SJSA1 (cell line): ENCODE measurements at regions not wholly inside any gene's neighbourhood (a gene's known extent, or its start where the extent isn't known, plus 50 kb on each side); places are given as distances from the start of the nearest gene placed in this dataset.
"Not testable (repeated sequence)": the region's sequence is repeated elsewhere in the genome, so short reads cannot be mapped to it uniquely, and the experiment has no call there.

Experiments used
- DNase-seq, 2 experiments: peaks; one replicate each; pipeline ENCODE4 v3.0.0-alpha.2; 2015 to 2020; ENCODE audit warnings: low spot score in 2 of 2, low read depth in 1 of 2
- H3K27ac ChIP-seq: fragments of 250-450 bp; sonication (Bioruptor Pico); 2 replicates; pipeline ENCODE4 v1.5.1; 2020; ENCODE audit warnings: mild to moderate bottlenecking, moderate library complexity
- H3K27me3 ChIP-seq: fragments of 250-450 bp; sonication (Bioruptor Pico); replicated peaks from 2 replicates; pipeline ENCODE4 v1.5.1; 2020; ENCODE audit warnings: mild to moderate bottlenecking, moderate library complexity
- H3K36me3 ChIP-seq: fragments of 250-450 bp; sonication (Bioruptor Pico); 2 replicates; pipeline ENCODE4 v1.5.1; 2020; ENCODE audit warnings: mild to moderate bottlenecking
- H3K4me1 ChIP-seq: fragments of 250-450 bp; sonication (Bioruptor Pico); replicated peaks from 2 replicates; pipeline ENCODE4 v1.6.1; 2021; ENCODE audit warnings: mild to moderate bottlenecking
- H3K4me3 ChIP-seq: fragments of 250-450 bp; sonication (Bioruptor Pico); 2 replicates; pipeline ENCODE4 v1.5.1; 2020; ENCODE audit warnings: mild to moderate bottlenecking
- H3K9me3 ChIP-seq: fragments of 250-450 bp; sonication (Bioruptor Pico); replicated peaks from 2 replicates; pipeline ENCODE4 v1.5.1; 2020; ENCODE audit warnings: mild to moderate bottlenecking

- Histone ChIP-seq H3K4me1 (no peaks in the 10 kb centered on the region), H3K27ac (no peak overlapping the region), H3K4me3 (no peak overlapping the region), H3K27me3 (no peaks in the 10 kb centered on the region), H3K36me3 (no peaks in the 10 kb centered on the region), H3K9me3 (no peaks in the 10 kb centered on the region)
- no peak for DNase-seq
Measured at GRCh38 chr18:22513721-22514481, 96.2 kb upstream of the CTAGE1 start.

DNA sequence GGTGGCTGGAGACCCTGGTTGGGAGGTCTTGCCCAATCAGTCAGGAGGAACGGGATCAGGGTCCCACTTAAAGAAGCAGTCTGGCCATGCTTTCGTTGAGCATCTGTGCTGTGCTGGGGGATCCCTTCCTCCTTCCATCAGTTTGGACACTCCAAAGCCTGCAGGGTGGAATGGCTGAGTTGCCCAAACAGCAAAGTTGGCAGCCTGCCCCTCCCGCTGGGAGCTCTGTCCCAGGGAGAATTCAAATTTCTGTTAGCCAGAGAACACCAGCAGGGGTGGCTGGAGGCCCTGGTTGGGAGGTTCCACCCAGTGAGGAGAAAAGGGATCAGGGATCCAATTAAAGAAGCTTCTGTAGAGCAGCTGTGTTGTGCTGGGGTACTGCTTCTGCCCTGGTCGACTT, 96.9 kb upstream of the CTAGE1 start:
- H3K4me1 ChIP-seq = no peaks in the 10 kb centered on the region
- H3K27ac ChIP-seq = no peak overlapping the region
- H3K36me3 ChIP-seq = no peaks in the 10 kb centered on the region
- no peak overlapping the region for H3K4me3 ChIP-seq
- H3K9me3 ChIP-seq = no peaks in the 10 kb centered on the region
- DNase-seq = no peak
- H3K27me3 ChIP-seq = no peaks in the 10 kb centered on the region

DNA sequence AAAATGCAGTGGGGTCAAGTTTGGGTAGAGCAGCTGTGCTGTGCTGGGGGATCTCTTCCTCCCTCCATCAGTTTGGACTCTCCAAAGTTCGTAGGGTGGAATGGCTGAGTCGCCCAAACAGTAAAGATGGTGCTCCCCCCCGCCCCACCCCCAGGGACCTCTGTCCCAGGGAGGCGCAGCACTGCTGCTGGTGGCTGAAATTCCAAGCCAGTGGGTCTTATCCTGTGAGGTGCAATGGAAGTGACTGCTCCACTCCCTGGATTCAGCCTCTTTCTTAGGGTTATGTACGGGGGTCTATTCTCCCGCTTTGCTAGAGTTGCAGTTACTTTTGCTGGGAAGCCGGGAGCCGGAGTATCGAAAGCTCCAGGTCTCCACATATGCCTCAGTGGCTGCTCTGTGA, 97.5 kb upstream of the CTAGE1 start:
- Histone ChIP-seq H3K27me3 (no peaks in the 10 kb centered on the region), H3K27ac (no peak overlapping the region), H3K36me3 (no peaks in the 10 kb centered on the region), H3K9me3 (no peaks in the 10 kb centered on the region), H3K4me1 (no peaks in the 10 kb centered on the region), H3K4me3 (no peak overlapping the region)
- no peak for DNase-seq

DNA sequence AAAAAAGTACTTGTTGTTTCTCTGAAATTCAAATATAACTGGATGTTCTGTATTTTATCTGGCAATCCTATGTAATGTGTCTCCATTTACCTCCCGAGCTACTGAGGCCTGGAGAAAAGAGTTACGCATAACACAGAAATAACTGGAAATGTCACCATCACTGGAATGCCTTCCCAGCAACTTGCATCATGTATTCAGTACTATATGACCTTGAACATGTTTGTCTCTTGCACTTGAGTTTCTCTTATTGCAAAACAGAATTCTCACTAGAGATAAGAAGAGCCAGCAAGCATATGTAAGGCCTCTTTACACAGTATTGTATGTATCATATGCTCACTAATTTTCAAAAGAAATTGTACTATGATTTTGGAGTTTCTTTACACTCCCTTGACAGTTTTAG, 99.6 kb upstream of the CTAGE1 start:
- no peak for DNase-seq
- Histone ChIP-seq H3K27me3 (no peaks in the 10 kb centered on the region), H3K4me3 (no peak overlapping the region), H3K4me1 (no peaks in the 10 kb centered on the region), H3K36me3 (no peaks in the 10 kb centered on the region), H3K9me3 (no peaks in the 10 kb centered on the region), H3K27ac (no peak overlapping the region)

DNA sequence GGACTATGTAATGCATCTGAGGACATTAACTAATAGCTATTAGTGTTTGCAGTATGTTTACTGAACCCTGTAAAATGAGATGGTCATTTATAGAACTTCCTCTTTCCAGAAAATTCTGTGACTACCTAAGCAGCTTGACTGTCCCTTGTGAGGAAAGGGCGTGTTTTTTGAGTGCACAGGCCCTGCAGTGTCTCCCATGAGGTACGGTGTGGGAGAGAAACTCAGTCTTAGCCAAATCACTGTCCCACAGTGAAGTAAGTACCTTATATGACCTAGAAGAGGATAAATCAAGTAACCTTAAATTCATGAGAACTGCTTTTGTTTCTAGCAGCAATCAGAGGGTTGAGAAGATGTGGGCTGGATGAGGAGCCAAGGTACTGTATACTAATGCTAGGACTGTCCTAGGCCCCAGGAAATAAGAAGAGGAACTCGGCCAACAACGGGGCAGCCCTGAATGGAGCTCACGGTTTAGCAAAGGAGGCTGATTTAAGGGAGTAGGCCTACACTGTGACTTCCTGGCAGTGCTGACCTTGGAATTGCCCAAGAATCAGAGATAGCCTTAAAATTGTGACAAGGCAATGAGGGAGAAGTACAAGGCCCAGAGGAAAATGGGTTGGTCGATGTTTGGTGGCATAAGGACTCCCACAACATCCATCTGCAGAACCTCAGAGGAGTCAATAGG, 103.5 kb upstream of the CTAGE1 start:
- H3K4me3 ChIP-seq = no peak overlapping the region
- H3K27me3 ChIP-seq = no peaks in the 10 kb centered on the region
- H3K36me3 ChIP-seq = no peaks in the 10 kb centered on the region

DNA sequence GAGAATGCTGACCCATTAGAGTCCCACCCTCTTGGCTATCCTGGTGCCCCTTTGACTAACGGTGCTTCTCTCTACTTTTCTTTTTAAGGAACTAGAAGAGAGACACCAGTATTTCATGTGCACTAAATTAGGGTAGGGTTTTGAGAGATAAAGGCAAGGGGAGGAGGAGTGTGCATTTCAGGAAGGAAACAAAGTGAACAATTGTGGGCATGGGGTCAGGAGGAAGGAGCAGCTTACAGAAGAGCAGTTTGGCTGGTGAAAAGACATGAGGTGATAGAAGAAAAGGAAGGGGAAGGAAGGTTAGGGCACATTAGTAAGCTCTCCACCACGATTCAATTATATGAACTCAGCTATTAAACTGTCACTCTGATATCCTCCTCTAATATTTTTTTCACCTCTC, 105.8 kb upstream of the CTAGE1 start:
- H3K4me1 ChIP-seq = peaks cover 44% of the 10 kb centered on the region
- no peaks in the 10 kb centered on the region for H3K36me3 ChIP-seq
- no peak overlapping the region for H3K27ac ChIP-seq
- no peak overlapping the region for H3K4me3 ChIP-seq
- H3K27me3 ChIP-seq = no peaks in the 10 kb centered on the region
- DNase-seq = no peak
- no peaks in the 10 kb centered on the region for H3K9me3 ChIP-seq

More for the DNA sequence above, 103.5 kb upstream of the CTAGE1 start:
- Histone ChIP-seq H3K9me3 (no peaks in the 10 kb centered on the region), H3K27ac (no peak overlapping the region), H3K4me1 (peaks cover 23% of the 10 kb centered on the region)
- no peak for DNase-seq

DNA sequence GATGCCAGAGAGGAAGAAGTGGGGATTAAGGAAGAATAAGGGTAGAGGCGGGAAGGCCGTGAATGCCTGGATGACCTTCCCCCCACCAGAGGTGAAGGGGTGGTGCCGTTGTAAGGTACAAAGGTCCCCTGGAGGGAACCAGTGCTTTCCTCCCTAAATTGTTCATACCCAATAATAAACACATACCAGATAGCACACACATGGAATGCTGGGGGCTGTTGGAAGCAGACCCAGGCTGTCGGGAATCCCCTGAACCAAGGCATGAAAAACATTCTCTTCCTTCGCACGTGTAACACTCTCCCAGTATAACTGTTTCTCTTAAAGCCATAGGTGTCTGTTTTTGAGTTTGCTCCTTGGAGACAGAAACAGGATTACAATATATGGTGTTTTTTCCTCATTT, 107.1 kb upstream of the CTAGE1 start:
- Histone ChIP-seq H3K4me3 (no peak overlapping the region), H3K27ac (peak overlapping the region; percentile 93), H3K9me3 (no peaks in the 10 kb centered on the region), H3K36me3 (no peaks in the 10 kb centered on the region), H3K4me1 (peaks cover 44% of the 10 kb centered on the region), H3K27me3 (no peaks in the 10 kb centered on the region)
- DNase-seq = peak in 1 of 2 experiments; percentile 50

DNA sequence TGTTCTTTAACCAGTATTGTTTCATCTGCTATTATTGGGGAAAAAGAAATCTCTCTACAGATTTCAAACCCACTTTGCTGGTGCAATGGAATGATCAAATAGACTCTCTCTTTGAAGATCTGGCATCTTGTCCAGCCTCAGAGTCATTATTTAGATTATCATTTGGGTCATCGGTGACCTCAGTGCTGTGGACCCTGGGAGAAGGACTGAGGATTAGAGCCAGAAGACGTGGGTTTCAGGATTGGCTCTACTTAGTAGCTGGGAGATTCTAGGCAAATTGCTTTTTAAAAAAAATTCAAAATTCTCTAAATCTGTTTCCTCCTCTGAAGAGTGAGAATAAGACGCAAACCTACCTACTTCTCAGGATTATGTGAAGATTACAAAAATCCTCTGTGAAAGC, 107.6 kb upstream of the CTAGE1 start:
- Histone ChIP-seq H3K27me3 (no peaks in the 10 kb centered on the region), H3K36me3 (no peaks in the 10 kb centered on the region), H3K27ac (peak overlapping the region; percentile 93), H3K9me3 (no peaks in the 10 kb centered on the region), H3K4me1 (peaks cover 44% of the 10 kb centered on the region), H3K4me3 (no peak overlapping the region)
- DNase-seq = no peak

- Histone ChIP-seq H3K36me3 (no peaks in the 10 kb centered on the region), H3K4me1 (peaks cover 44% of the 10 kb centered on the region), H3K27ac (peak overlapping the region; percentile 93), H3K9me3 (no peaks in the 10 kb centered on the region), H3K4me3 (no peak overlapping the region), H3K27me3 (no peaks in the 10 kb centered on the region)
- peak; percentile 83 to 94 for DNase-seq
Measured at GRCh38 chr18:22525883-22526282, 108.2 kb upstream of the CTAGE1 start.

GRCh38 chr18:22528291-22528690, 110.6 kb upstream of the CTAGE1 start:
- no peaks in the 10 kb centered on the region for H3K27me3 ChIP-seq
- no peak overlapping the region for H3K4me3 ChIP-seq
- no peaks in the 10 kb centered on the region for H3K36me3 ChIP-seq
- peak overlapping the region; percentile 6; the same call in 1 of the 2 replicates for H3K27ac ChIP-seq
- peaks cover 44% of the 10 kb centered on the region for H3K4me1 ChIP-seq
- H3K9me3 ChIP-seq = no peaks in the 10 kb centered on the region
- DNase-seq = no peak

DNA sequence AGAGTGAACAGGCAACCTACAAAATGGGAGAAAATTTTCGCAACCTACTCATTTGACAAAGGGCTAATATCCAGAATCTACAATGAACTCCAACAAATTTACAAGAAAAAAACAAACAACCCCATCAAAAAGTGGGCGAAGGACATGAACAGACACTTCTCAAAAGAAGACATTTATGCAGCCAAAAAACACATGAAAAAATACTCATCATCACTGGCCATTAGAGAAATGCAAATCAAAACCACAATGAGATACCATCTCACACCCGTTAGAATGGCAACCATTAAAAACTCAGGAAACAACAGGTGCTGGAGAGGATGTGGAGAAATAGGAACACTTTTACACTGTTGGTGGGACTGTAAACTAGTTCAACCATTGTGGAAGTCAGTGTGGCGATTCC, 117.0 kb upstream of the CTAGE1 start:
- not testable (repeated sequence) for H3K27ac ChIP-seq, H3K9me3 ChIP-seq, H3K4me3 ChIP-seq, DNase-seq, H3K4me1 ChIP-seq, H3K27me3 ChIP-seq, H3K36me3 ChIP-seq

- H3K9me3 ChIP-seq = no peaks in the 10 kb centered on the region
- H3K36me3 ChIP-seq = no peaks in the 10 kb centered on the region
- peaks cover 10% of the 10 kb centered on the region; the same call in 1 of the 2 replicates for H3K4me1 ChIP-seq
- DNase-seq = no peak
- H3K27ac ChIP-seq = no peak overlapping the region
- no peaks in the 10 kb centered on the region for H3K27me3 ChIP-seq
- H3K4me3 ChIP-seq = no peak overlapping the region
Measured at GRCh38 chr18:22536558-22536957, 118.8 kb upstream of the CTAGE1 start.

DNA sequence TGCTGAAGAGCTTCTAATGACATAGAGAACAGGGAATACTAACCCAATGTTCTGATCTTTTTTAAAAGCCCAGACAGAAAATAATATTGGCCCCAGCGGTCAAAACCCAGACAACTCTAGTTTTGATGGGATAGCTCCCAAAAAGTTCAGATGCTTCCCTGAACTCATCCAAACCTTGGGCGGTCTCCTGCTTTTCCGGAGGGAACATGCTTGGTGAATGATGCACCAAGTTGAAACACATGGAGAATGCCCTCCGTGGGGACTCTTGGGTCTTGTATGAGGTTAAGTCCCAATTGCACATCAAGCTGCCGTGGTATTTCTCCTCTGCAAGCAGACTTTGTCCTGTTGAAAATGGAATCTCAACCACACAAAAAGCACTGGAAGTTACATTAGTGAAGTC, 120.7 kb upstream of the CTAGE1 start:
- no peak for DNase-seq
- Histone ChIP-seq H3K4me3 (no peak overlapping the region), H3K36me3 (no peaks in the 10 kb centered on the region), H3K27ac (no peak overlapping the region), H3K4me1 (peaks cover 26% of the 10 kb centered on the region), H3K27me3 (no peaks in the 10 kb centered on the region), H3K9me3 (no peaks in the 10 kb centered on the region)

DNA sequence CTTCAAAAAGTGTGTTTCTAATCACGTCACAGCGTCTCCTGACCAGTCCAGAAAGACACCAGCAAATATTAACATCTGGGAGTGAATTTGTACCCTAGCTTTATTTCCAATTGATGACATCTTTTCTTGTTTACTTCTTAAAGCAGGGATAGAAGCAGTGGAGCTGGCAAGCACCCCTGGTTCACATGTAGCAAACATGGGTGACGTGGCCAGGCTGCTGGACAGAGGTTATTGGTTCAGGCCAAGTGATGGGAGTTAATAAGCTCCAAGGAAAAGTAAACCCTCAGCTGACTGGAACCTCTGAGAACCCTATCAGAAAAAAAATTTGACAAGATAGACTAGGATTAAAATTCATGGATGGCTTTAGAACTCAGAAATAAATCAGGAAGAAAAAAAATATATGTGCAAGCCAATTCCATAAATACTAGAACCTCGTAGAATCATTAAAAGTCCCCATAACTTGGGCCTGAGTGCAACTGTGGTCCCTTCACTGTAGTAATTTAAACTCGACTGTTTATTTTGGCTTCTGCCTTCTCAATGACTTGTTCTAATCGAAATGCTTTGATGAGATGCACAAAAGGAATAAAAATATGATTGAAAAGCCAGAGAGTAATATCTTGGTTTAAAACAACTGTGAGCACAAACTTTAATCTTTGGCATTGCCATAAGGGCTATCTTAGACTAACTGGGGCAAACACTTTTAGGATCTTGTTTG, 121.5 kb upstream of the CTAGE1 start:
- Histone ChIP-seq H3K4me1 (peaks cover 26% of the 10 kb centered on the region), H3K27me3 (no peaks in the 10 kb centered on the region), H3K27ac (no peak overlapping the region), H3K4me3 (no peak overlapping the region), H3K36me3 (no peaks in the 10 kb centered on the region), H3K9me3 (no peaks in the 10 kb centered on the region)
- DNase-seq = no peak
